Fibroblast of pulmonary artery (primary cell): ENCODE measurements at regions not wholly inside any gene's neighbourhood (a gene's known extent, or its start where the extent isn't known, plus 50 kb on each side); places are given as distances from the start of the nearest gene placed in this dataset.

ENCODE experiments used
- DNase-seq: peaks from one replicate; pipeline ENCODE4 v3.0.0-alpha.2; 2010; ENCODE audit warnings: low read depth
- H3K4me3 ChIP-seq: replicated peaks from 2 replicates; pipeline ENCODE4 v1.5.1; 2011; ENCODE audit warnings: low read depth, mild to moderate bottlenecking, control low read depth, low read length, moderate library complexity
- CTCF ChIP-seq: IDR thresholded peaks from 2 replicates; pipeline ENCODE4 v1.5.1; 2011; ENCODE audit warnings: mild to moderate bottlenecking, control low read depth, low read length, inconsistent platforms; ENCODE audit errors: missing control alignments

GRCh38 chr2:39597314-39597713 lies 68.4 kb upstream of the TMEM178A start:
- DNase-seq = no peak
- no peak overlapping the region for H3K4me3 ChIP-seq
- TF ChIP-seq CTCF = no peak

GRCh38 chr2:39602616-39603015 lies 63.1 kb upstream of the TMEM178A start:
- TF ChIP-seq CTCF = no peak
- no peak for DNase-seq
- H3K4me3 ChIP-seq = no peak overlapping the region

- peak; percentile 90 for DNase-seq
- H3K4me3 ChIP-seq = no peak overlapping the region
- TF ChIP-seq CTCF = no peak
Observed at GRCh38 chr2:39603436-39603835, 62.3 kb upstream of the TMEM178A start.

GRCh38 chr2:39604866-39605265 lies 60.9 kb upstream of the TMEM178A start:
- DNase-seq = no peak
- TF ChIP-seq CTCF = no peak
- H3K4me3 ChIP-seq = no peak overlapping the region

- TF ChIP-seq CTCF = no peak
- H3K4me3 ChIP-seq = no peak overlapping the region
- DNase-seq = no peak
Observed at GRCh38 chr2:39606585-39606984, 59.1 kb upstream of the TMEM178A start.

GRCh38 chr2:39607538-39608262 lies 58.0 kb upstream of the TMEM178A start:
- H3K4me3 ChIP-seq = no peak overlapping the region
- DNase-seq = no peak
- no peak for TF ChIP-seq CTCF

GRCh38 chr2:39608263-39608575 lies 57.5 kb upstream of the TMEM178A start:
- no peak for DNase-seq
- TF ChIP-seq CTCF = no peak
- H3K4me3 ChIP-seq = no peak overlapping the region
